Effector memory CD4-positive, alpha-beta T cell (primary cell): ENCODE measurements at regions not wholly inside any gene's neighbourhood (a gene's known extent, or its start where the extent isn't known, plus 50 kb on each side); places are given as distances from the start of the nearest gene placed in this dataset.
"Not testable (repeated sequence)": the region's sequence is repeated elsewhere in the genome, so short reads cannot be mapped to it uniquely, and the experiment has no call there.

Source experiments
- DNase-seq, 3 donors: peaks; one replicate each; pipeline ENCODE4 v3.0.0-alpha.2; 2020
- H3K27ac ChIP-seq: 2 replicates; pipeline ENCODE4 v1.7.0; 2013; ENCODE audit warnings: mild to moderate bottlenecking, low read length, moderate library complexity; ENCODE audit not compliant: insufficient read depth, poor library complexity, severe bottlenecking
- H3K27me3 ChIP-seq: replicated peaks from 2 replicates; pipeline ENCODE4 v1.7.0; 2013; ENCODE audit warnings: mild to moderate bottlenecking, low read length; ENCODE audit not compliant: insufficient read depth, control insufficient read depth, poor library complexity, severe bottlenecking
- H3K36me3 ChIP-seq: 2 replicates; pipeline ENCODE4 v1.7.0; 2013; ENCODE audit warnings: mild to moderate bottlenecking, low read length, moderate library complexity; ENCODE audit not compliant: control insufficient read depth, insufficient read depth
- H3K4me1 ChIP-seq: 2 replicates; pipeline ENCODE4 v1.7.0; 2013; ENCODE audit warnings: low read length, mild to moderate bottlenecking; ENCODE audit not compliant: control insufficient read depth, insufficient read depth, poor library complexity, severe bottlenecking
- H3K4me3 ChIP-seq: 2 replicates; pipeline ENCODE4 v1.7.0; 2013; ENCODE audit warnings: low read length, low read depth, mild to moderate bottlenecking; ENCODE audit not compliant: insufficient read depth, poor library complexity, severe bottlenecking
- H3K9me3 ChIP-seq: 2 replicates; pipeline ENCODE4 v1.7.0; 2013; ENCODE audit warnings: mild to moderate bottlenecking, low read length, moderate library complexity; ENCODE audit not compliant: control insufficient read depth

DNA sequence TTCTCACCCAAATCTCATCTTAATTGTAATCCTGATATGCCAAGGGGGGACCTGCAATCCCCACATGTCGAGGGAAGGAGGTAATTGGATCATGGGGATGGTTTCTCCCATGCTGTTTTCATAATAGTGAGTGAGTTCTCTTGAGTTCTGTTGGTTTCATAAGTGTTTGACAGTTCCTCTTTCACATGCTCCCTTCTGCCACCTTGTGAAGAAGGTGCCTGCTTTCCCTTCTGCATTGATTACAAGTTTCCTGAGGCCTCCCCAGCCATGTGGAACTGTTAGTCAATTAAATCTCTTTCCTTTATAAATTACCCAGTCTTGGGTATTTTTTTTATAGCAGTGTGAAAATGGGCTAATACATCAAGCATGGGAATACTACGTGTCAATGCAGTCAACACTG, 925.0 kb upstream of the MAN1A1 start:
- H3K27me3 ChIP-seq, result no peaks in the 10 kb centered on the region
- H3K4me1 ChIP-seq, result no peaks in the 10 kb centered on the region
- no peaks in the 10 kb centered on the region for H3K36me3 ChIP-seq
- no peak for DNase-seq
- H3K4me3 ChIP-seq, result no peak overlapping the region
- no peaks in the 10 kb centered on the region for H3K9me3 ChIP-seq
- H3K27ac ChIP-seq, result no peak overlapping the region

DNA sequence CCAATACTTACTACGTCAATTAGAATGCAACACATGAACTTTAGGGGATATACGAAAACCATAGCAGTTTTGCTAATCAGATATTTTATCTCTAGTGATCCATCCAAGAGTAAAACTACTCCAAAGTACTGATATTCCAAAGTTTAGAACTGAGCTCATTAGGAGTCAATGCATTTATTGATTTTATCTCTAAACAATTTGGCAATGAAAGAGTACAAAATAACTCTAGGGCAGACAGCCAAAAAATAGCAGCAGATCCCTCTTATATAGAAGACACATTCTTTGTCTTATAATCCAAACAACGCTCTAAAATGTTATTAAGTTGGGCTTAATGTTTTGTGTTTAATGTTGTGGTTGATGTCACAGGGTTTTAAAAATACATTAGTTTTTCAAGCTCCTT, 923.9 kb upstream of the MAN1A1 start:
- H3K27me3 ChIP-seq, result no peaks in the 10 kb centered on the region
- H3K4me1 ChIP-seq, result no peaks in the 10 kb centered on the region
- no peaks in the 10 kb centered on the region for H3K9me3 ChIP-seq
- no peaks in the 10 kb centered on the region for H3K36me3 ChIP-seq
- no peak overlapping the region for H3K4me3 ChIP-seq
- no peak for DNase-seq
- no peak overlapping the region for H3K27ac ChIP-seq

DNA sequence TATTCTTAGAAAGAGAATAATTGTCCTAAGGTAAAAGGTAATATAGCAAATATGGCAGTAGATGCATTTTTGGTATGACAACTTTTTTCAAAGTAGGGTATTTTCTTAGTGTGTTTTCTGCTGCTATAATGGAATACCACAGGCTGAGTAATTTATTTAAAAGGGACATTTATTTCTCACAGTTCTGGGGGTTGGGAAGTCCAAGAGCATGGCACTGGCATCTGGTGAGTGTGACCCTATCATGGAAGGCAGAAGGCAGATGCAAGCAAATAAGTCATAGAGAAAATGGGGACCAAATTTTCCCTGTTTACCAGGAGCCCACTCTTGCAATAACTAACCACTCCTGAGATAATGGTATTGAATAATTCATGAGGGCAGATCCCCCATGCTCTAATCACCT, 922.5 kb upstream of the MAN1A1 start:
- Histone ChIP-seq H3K36me3 (no peaks in the 10 kb centered on the region), H3K27ac (no peak overlapping the region), H3K4me3 (no peak overlapping the region), H3K9me3 (no peaks in the 10 kb centered on the region), H3K4me1 (no peaks in the 10 kb centered on the region), H3K27me3 (no peaks in the 10 kb centered on the region)
- DNase-seq, result no peak

DNA sequence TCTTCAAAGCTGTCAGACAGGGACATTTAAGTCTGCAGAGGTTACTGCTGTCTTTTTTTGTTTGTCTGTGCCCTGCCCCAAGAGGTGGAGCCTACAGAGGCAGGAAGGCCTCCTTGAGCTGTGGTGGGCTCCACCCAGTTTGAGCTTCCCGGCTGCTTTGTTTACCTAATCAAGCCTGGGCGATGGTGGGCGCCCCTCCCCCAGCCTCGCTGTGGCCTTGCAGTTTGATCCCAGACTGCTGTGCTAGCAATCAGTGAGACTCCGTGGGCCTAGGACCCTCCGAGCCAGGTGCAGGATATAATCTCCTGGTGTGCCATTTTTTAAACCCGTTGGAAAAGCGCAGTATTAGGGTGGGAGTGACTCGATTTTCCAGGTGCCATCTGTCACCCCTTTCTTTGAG, 918.7 kb upstream of the MAN1A1 start:
- not testable (repeated sequence) for H3K9me3 ChIP-seq, H3K4me1 ChIP-seq, DNase-seq, H3K36me3 ChIP-seq, H3K27me3 ChIP-seq, H3K27ac ChIP-seq, H3K4me3 ChIP-seq

GRCh38 chr6:120262354-120262753, 912.8 kb upstream of the MAN1A1 start:
- Histone ChIP-seq H3K4me3 (no peak overlapping the region), H3K4me1 (no peaks in the 10 kb centered on the region), H3K9me3 (no peaks in the 10 kb centered on the region), H3K27me3 (no peaks in the 10 kb centered on the region), H3K36me3 (no peaks in the 10 kb centered on the region), H3K27ac (no peak overlapping the region)
- DNase-seq, result no peak

- Histone ChIP-seq H3K9me3 (no peaks in the 10 kb centered on the region), H3K4me3 (no peak overlapping the region), H3K4me1 (no peaks in the 10 kb centered on the region), H3K27me3 (no peaks in the 10 kb centered on the region), H3K27ac (no peak overlapping the region), H3K36me3 (no peaks in the 10 kb centered on the region)
- no peak for DNase-seq
Observed at GRCh38 chr6:120260636-120261035, 911.1 kb upstream of the MAN1A1 start.

- Histone ChIP-seq H3K4me1 (no peaks in the 10 kb centered on the region), H3K36me3 (no peaks in the 10 kb centered on the region), H3K27ac (no peak overlapping the region), H3K27me3 (no peaks in the 10 kb centered on the region), H3K9me3 (no peaks in the 10 kb centered on the region), H3K4me3 (no peak overlapping the region)
- DNase-seq, result no peak
Observed at GRCh38 chr6:120254651-120255050, 905.1 kb upstream of the MAN1A1 start.

GRCh38 chr6:120248451-120248850, 898.9 kb upstream of the MAN1A1 start:
- Histone ChIP-seq H3K4me1 (no peaks in the 10 kb centered on the region), H3K4me3 (no peak overlapping the region), H3K9me3 (no peaks in the 10 kb centered on the region), H3K36me3 (no peaks in the 10 kb centered on the region), H3K27me3 (no peaks in the 10 kb centered on the region), H3K27ac (no peak overlapping the region)
- no peak for DNase-seq

- Histone ChIP-seq H3K4me3 (no peak overlapping the region), H3K4me1 (no peaks in the 10 kb centered on the region), H3K36me3 (no peaks in the 10 kb centered on the region), H3K27ac (no peak overlapping the region), H3K27me3 (no peaks in the 10 kb centered on the region), H3K9me3 (no peaks in the 10 kb centered on the region)
- no peak for DNase-seq
Observed at GRCh38 chr6:120237221-120237620, 887.7 kb upstream of the MAN1A1 start.

DNA sequence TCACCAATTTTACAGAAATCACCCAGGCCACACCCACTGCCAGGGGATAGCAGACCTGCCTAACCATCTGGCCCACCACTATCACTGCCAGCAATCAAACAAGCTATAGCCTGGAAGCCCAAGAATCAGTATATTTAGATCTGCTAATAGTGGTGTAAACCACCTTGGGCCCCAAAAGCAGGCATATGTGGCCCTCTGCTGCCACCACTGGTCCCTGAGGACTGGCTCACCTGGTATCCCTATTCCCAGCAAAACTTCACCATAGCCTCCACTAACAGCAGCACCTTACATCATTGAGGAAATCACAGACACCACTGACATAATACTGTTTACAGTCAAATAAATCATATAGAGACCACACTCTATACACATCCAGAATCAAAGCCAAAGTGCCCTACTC, 880.4 kb upstream of the MAN1A1 start:
- no peaks in the 10 kb centered on the region for H3K27me3 ChIP-seq
- no peaks in the 10 kb centered on the region for H3K4me1 ChIP-seq
- H3K36me3 ChIP-seq, result no peaks in the 10 kb centered on the region
- no peak overlapping the region for H3K27ac ChIP-seq
- no peaks in the 10 kb centered on the region for H3K9me3 ChIP-seq
- no peak for DNase-seq
- H3K4me3 ChIP-seq, result no peak overlapping the region

- no peaks in the 10 kb centered on the region for H3K27me3 ChIP-seq
- no peaks in the 10 kb centered on the region for H3K36me3 ChIP-seq
- no peak for DNase-seq
- H3K9me3 ChIP-seq, result no peaks in the 10 kb centered on the region
- no peak overlapping the region for H3K4me3 ChIP-seq
- no peak overlapping the region for H3K27ac ChIP-seq
- H3K4me1 ChIP-seq, result no peaks in the 10 kb centered on the region
Observed at GRCh38 chr6:120228297-120228696, 878.7 kb upstream of the MAN1A1 start.
